ENCODE measurements at regions not wholly inside any gene's neighbourhood (a gene's known extent, or its start where the extent isn't known, plus 50 kb on each side); places are given as distances from the start of the nearest gene placed in this dataset.
"Not testable (repeated sequence)": the region's sequence is repeated elsewhere in the genome, so short reads cannot be mapped to it uniquely, and the experiment has no call there.

- no peak overlapping the region for H3K4me3 ChIP-seq (ENCODE audit: low read length)
Observed at GRCh38 chr7:69211739-69212138, 386.5 kb upstream of the AUTS2 start.

GRCh38 chr7:69213878-69214277 lies 384.4 kb upstream of the AUTS2 start:
- no peak for TF ChIP-seq ZNF274 (IDR thresholded peaks at IDR 0.05; ENCODE audit: low read depth, low read length)

More at GRCh38 chr7:69211739-69212138, 386.5 kb upstream of the AUTS2 start:
- no peak for TF ChIP-seq ZNF274 (IDR thresholded peaks at IDR 0.05; ENCODE audit: low read depth, low read length)

GRCh38 chr7:69215516-69215915 lies 382.8 kb upstream of the AUTS2 start:
- not testable (repeated sequence) for H3K4me3 ChIP-seq (ENCODE audit: low read length)

More at GRCh38 chr7:69213878-69214277, 384.4 kb upstream of the AUTS2 start:
- H3K4me3 ChIP-seq (ENCODE audit: low read length): no peak overlapping the region

GRCh38 chr7:69217516-69218350 lies 380.5 kb upstream of the AUTS2 start:
- no peak overlapping the region for H3K4me3 ChIP-seq (ENCODE audit: low read length)
- no peak for TF ChIP-seq ZNF274 (IDR thresholded peaks at IDR 0.05; ENCODE audit: low read depth, low read length)

GRCh38 chr7:69218576-69218975 lies 379.7 kb upstream of the AUTS2 start:
- TF ChIP-seq ZNF274 (IDR thresholded peaks at IDR 0.05; ENCODE audit: low read depth, low read length): no peak

GRCh38 chr7:69219381-69219780 lies 378.9 kb upstream of the AUTS2 start:
- H3K4me3 ChIP-seq (ENCODE audit: low read length): no peak overlapping the region
- no peak for TF ChIP-seq ZNF274 (IDR thresholded peaks at IDR 0.05; ENCODE audit: low read depth, low read length)

More at GRCh38 chr7:69218576-69218975, 379.7 kb upstream of the AUTS2 start:
- H3K4me3 ChIP-seq (ENCODE audit: low read length): no peak overlapping the region

GRCh38 chr7:69225259-69225943 lies 372.9 kb upstream of the AUTS2 start:
- TF ChIP-seq ZNF274 (IDR thresholded peaks at IDR 0.05; ENCODE audit: low read depth, low read length): no peak
- no peak overlapping the region for H3K4me3 ChIP-seq (ENCODE audit: low read length)

GRCh38 chr7:69228212-69228811 lies 370.0 kb upstream of the AUTS2 start:
- no peak for TF ChIP-seq ZNF274 (IDR thresholded peaks at IDR 0.05; ENCODE audit: low read depth, low read length)
- no peak overlapping the region for H3K4me3 ChIP-seq (ENCODE audit: low read length)

GRCh38 chr7:69232445-69233376 lies 365.6 kb upstream of the AUTS2 start:
- no peak for TF ChIP-seq ZNF274 (IDR thresholded peaks at IDR 0.05; ENCODE audit: low read depth, low read length)
- H3K4me3 ChIP-seq (ENCODE audit: low read length): no peak overlapping the region

GRCh38 chr7:69237541-69237940 lies 360.7 kb upstream of the AUTS2 start:
- TF ChIP-seq ZNF274 (IDR thresholded peaks at IDR 0.05; ENCODE audit: low read depth, low read length): no peak
- no peak overlapping the region for H3K4me3 ChIP-seq (ENCODE audit: low read length)

- TF ChIP-seq ZNF274 (IDR thresholded peaks at IDR 0.05; ENCODE audit: low read depth, low read length): no peak
- no peak overlapping the region for H3K4me3 ChIP-seq (ENCODE audit: low read length)
Observed at GRCh38 chr7:69243016-69243415, 355.3 kb upstream of the AUTS2 start.

GRCh38 chr7:69244701-69245100 lies 353.6 kb upstream of the AUTS2 start:
- no peak for TF ChIP-seq ZNF274 (IDR thresholded peaks at IDR 0.05; ENCODE audit: low read depth, low read length)
- H3K4me3 ChIP-seq (ENCODE audit: low read length): no peak overlapping the region

- no peak overlapping the region for H3K4me3 ChIP-seq (ENCODE audit: low read length)
- TF ChIP-seq ZNF274 (IDR thresholded peaks at IDR 0.05; ENCODE audit: low read depth, low read length): no peak
Observed at GRCh38 chr7:69245646-69246045, 352.6 kb upstream of the AUTS2 start.

GRCh38 chr7:69246758-69247157 lies 351.5 kb upstream of the AUTS2 start:
- no peak for TF ChIP-seq ZNF274 (IDR thresholded peaks at IDR 0.05; ENCODE audit: low read depth, low read length)

GRCh38 chr7:69248382-69248828 lies 349.9 kb upstream of the AUTS2 start:
- H3K4me3 ChIP-seq (ENCODE audit: low read length): not testable (repeated sequence)

More at GRCh38 chr7:69246758-69247157, 351.5 kb upstream of the AUTS2 start:
- no peak overlapping the region for H3K4me3 ChIP-seq (ENCODE audit: low read length)

Data from GM08714 (cell line).